VCaP (cell line): ENCODE measurements at regions not wholly inside any gene's neighbourhood (a gene's known extent, or its start where the extent isn't known, plus 50 kb on each side); places are given as distances from the start of the nearest gene placed in this dataset.

Experiments used
- H3K27ac ChIP-seq: fragments of 450-650 bp; 2 replicates; pipeline ENCODE4 v1.5.1; 2017
- TF ChIP-seq, protein P1 (sequence below): fragments of 450-650 bp; conservative IDR thresholded peaks from 2 replicates; pipeline ENCODE4 v1.5.1; 2017; ENCODE audit warnings: mild to moderate bottlenecking, moderate library complexity

DNA sequence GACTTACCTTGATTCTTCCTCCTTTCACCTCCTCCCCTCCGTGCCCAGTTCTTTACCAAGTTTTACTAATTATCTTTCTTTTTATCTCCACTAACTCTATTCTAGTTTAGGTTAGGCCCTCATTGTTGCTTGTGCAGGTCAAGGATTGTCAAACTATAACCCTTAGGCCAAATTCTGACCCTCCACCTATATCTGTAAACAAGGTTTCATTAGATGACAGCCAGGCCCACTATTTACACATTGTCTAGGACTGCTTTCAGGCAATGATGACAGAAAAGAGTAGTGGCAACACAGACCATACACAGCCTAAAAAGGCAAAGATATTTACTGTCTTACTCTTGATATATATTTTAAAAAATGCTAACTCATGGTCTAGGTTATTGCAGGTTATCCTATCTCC, 212.0 kb downstream of the RAD51AP2 start:
- no peak overlapping the region for H3K27ac ChIP-seq
- TF ChIP-seq, protein P1, sequence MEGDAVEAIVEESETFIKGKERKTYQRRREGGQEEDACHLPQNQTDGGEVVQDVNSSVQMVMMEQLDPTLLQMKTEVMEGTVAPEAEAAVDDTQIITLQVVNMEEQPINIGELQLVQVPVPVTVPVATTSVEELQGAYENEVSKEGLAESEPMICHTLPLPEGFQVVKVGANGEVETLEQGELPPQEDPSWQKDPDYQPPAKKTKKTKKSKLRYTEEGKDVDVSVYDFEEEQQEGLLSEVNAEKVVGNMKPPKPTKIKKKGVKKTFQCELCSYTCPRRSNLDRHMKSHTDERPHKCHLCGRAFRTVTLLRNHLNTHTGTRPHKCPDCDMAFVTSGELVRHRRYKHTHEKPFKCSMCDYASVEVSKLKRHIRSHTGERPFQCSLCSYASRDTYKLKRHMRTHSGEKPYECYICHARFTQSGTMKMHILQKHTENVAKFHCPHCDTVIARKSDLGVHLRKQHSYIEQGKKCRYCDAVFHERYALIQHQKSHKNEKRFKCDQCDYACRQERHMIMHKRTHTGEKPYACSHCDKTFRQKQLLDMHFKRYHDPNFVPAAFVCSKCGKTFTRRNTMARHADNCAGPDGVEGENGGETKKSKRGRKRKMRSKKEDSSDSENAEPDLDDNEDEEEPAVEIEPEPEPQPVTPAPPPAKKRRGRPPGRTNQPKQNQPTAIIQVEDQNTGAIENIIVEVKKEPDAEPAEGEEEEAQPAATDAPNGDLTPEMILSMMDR, result no peak

DNA sequence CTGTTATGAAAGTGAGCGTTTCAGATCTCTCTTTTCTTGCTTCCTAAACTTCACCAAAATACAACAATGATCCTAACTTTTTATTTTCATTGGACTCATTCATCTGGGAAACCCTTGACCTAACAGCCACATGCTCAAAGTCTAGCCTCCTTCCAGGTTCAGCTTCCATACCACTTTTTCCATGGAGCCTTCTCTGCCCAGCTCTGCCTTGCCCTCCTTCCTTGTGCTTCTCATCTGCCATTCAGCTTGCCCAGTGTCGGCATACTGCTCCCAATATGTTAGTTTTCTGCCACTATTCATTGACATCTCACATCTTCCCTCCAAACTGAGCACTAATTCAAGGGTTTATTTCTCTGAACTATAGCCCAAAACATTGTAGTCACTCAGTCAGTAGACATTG, 214.7 kb downstream of the RAD51AP2 start:
- TF ChIP-seq, protein P1, result no peak
- no peak overlapping the region for H3K27ac ChIP-seq

DNA sequence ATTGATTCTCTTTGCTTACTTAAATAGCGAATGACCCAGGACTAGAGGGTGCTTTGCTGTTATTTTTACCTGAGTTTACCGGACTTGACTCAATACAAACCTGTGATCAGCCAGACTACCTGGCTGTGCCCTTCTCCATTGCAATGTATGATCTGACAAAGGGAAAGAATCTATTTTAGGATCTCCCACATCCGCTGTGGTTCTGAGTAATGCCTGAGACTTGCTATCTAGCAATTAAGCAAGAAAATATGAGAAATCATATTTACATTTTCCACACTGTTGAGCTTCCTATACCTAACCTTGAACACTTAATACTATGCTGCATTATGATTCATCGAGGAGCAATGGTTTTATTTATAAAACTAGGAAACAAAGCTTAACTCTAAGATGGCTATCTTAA, 215.2 kb downstream of the RAD51AP2 start:
- TF ChIP-seq, protein P1, result no peak
- H3K27ac ChIP-seq, result no peak overlapping the region

DNA sequence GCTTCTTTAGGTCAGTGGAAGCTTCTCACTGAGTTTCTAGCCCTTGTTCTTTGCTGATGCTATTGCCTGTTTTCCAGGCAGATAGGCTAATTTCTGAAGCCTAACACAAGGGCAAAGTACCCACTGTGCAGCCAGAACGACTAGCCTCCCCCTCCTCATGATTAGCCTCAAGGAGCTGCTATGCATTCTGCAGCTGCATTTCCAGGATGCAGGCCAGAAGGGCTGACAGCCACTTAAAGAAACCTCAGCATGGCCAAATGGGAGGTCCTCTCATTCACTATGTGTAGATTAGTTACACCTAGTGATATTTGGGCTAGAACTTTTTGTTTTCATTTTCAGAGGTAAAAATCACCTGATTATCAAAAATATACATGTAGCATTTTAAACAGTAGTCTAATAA, 216.0 kb downstream of the RAD51AP2 start:
- H3K27ac ChIP-seq, result no peak overlapping the region
- TF ChIP-seq, protein P1, result no peak

DNA sequence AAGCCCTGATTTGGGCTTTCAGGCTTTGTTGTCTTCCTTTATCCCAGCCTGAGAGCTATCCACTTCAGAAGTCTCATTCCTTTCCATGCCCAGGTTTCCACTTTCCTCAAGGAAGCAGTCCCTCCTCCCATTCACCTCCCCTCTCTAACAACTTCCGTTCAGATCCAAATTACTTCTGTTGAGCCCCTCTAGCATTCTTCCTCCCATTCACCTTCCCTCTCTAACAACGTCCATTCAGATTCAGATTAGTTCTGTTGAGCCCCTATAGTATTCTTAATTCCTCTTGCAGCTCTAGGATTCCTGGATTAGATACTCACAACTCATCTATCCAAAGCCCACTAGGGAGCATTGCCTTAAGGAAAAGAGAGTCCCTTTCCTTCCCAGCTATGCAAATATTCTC, 216.8 kb downstream of the RAD51AP2 start:
- no peak overlapping the region for H3K27ac ChIP-seq
- TF ChIP-seq, protein P1, result no peak

DNA sequence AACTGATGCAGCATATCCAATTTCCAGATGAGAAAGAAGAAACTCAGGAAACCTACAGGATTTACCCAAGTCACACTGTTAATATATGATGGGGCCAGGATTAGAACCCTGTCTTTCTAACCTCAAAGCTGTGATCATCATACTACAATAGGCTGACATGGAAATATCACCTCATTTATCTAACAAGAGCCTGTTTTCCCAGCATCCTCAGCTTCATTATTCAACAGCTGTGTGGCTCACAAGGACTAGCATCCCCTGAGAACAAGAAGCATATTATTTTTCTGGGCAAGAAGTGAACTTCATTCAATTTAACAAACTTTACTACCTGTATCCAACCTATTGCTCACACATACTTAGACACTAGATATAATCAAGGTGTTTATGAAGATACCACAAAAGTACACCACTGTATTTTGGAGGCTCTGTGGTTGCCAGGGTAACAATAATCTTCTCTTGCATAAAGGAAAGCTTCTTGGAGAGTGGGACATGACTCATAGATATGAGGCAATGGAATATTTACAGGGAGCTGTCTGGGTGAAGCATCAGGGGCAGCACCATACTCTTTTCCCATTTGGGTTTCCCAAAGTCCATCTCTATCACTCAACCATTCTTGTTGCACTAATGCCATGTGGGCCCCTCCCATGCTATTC, 218.2 kb downstream of the RAD51AP2 start:
- TF ChIP-seq, protein P1, result no peak
- H3K27ac ChIP-seq, result no peak overlapping the region

DNA sequence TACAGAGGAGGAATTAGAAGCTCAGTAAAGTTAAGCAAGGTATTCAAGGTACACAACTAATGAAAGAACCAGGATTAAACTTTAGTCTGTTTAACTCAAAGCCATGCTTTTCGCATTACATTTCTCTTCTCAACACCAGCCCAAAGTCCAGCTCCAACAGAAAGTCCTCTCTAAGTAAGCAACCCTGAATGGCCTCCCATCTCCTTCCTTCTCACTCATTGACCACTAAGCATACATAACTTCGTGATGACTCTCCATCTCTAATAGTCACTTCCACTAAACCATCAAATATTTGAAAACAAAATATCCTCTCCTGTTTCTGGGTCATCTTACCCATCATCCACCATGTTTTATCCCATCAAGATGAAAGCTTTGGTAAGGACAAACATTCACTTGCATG, 219.8 kb downstream of the RAD51AP2 start:
- H3K27ac ChIP-seq, result no peak overlapping the region
- TF ChIP-seq, protein P1, result no peak
